Keratinocyte (primary cell): ENCODE measurements at regions not wholly inside any gene's neighbourhood (a gene's known extent, or its start where the extent isn't known, plus 50 kb on each side); places are given as distances from the start of the nearest gene placed in this dataset.

Experiments
- DNase-seq: peaks from one replicate; pipeline ENCODE4 v3.0.0-alpha.2; 2011; ENCODE audit warnings: low read depth, missing footprints, low spot score
- FAIRE-seq: peaks from 2 replicates; lab custom pipeline; 2011; peaks lifted over from hg19 to GRCh38; lab: Jason Lieb, UNC
- H2AFZ ChIP-seq: 2 replicates; pipeline ENCODE4 v1.6.0; 2012; ENCODE audit warnings: low read length, control low read depth, inconsistent platforms; ENCODE audit not compliant: control insufficient read depth
- H3K27ac ChIP-seq: 2 replicates; pipeline ENCODE4 v1.5.1; 2011; ENCODE audit warnings: low read length; ENCODE audit not compliant: control insufficient read depth, insufficient read depth
- H3K27me3 ChIP-seq: 3 replicates; pipeline ENCODE4 v1.6.0; 2011; ENCODE audit warnings: low read length; ENCODE audit not compliant: control insufficient read depth, insufficient read depth; ENCODE audit errors: extremely low read depth
- H3K36me3 ChIP-seq, 2 experiments: 2 replicates in 1 of 2; 3 replicates in 1 of 2; pipeline ENCODE4 v1.5.1; 2011; ENCODE audit warnings: low read length in 2 of 2, mild to moderate bottlenecking in 1 of 2; ENCODE audit not compliant: control insufficient read depth in 2 of 2, insufficient read depth in 2 of 2; ENCODE audit errors: extremely low read depth in 1 of 2
- H3K4me1 ChIP-seq: 3 replicates; pipeline ENCODE4 v1.5.1; 2011; ENCODE audit warnings: low read length; ENCODE audit not compliant: control insufficient read depth, insufficient read depth; ENCODE audit errors: extremely low read depth
- H3K4me2 ChIP-seq: 3 replicates; pipeline ENCODE4 v1.6.0; 2011; ENCODE audit warnings: low read depth, low read length; ENCODE audit not compliant: control insufficient read depth, insufficient read depth; ENCODE audit errors: extremely low read depth
- H3K4me3 ChIP-seq, 3 experiments: fragments of 200-600 bp in 1 of 3; sonication (generic) in 1 of 3; 2 replicates in 2 of 3; 3 replicates in 1 of 3; pipeline ENCODE4 v1.5.1; 2011 to 2016; ENCODE audit warnings: low read length in 3 of 3, mild to moderate bottlenecking in 3 of 3, control low read depth in 2 of 3, inconsistent platforms in 1 of 3, low read depth in 1 of 3, mixed read lengths in 1 of 3, mixed run types in 1 of 3, moderate library complexity in 1 of 3; ENCODE audit not compliant: control insufficient read depth in 2 of 3, insufficient read depth in 2 of 3; ENCODE audit errors: extremely low read depth in 1 of 3
- H3K79me2 ChIP-seq: 2 replicates; pipeline ENCODE4 v1.6.0; 2012; ENCODE audit warnings: low read length; ENCODE audit not compliant: control insufficient read depth, insufficient read depth
- H3K9ac ChIP-seq: 3 replicates; pipeline ENCODE4 v1.6.0; 2011; ENCODE audit warnings: low read length; ENCODE audit not compliant: control insufficient read depth, insufficient read depth; ENCODE audit errors: extremely low read depth
- H3K9me1 ChIP-seq: 3 replicates; pipeline ENCODE4 v1.6.0; 2011; ENCODE audit warnings: low read length; ENCODE audit not compliant: control insufficient read depth, insufficient read depth; ENCODE audit errors: extremely low read depth
- H3K9me3 ChIP-seq: 2 replicates; pipeline ENCODE4 v1.5.1; 2012; ENCODE audit warnings: low read depth, low read length; ENCODE audit not compliant: control insufficient read depth
- H4K20me1 ChIP-seq: 3 replicates; pipeline ENCODE4 v1.6.0; 2011; ENCODE audit warnings: low read length; ENCODE audit not compliant: control insufficient read depth, insufficient read depth; ENCODE audit errors: extremely low read depth
- EZH2 ChIP-seq: IDR thresholded peaks from one replicate; pipeline ENCODE4 v1.6.1; 2012; ENCODE audit warnings: inconsistent platforms, mild to moderate bottlenecking, low read length, moderate library complexity
- dilution Hi-C: fragments of 300-500 bp; cut with MboI; formaldehyde crosslinking; loops from one replicate; pipeline ENCODE4 v1.7.0; 2020; ENCODE audit warnings: low sequenced_read_pairs; ENCODE audit not compliant: extremely low pct_ligation_motif_present
- TF ChIP-seq, protein P1 (sequence below), 3 experiments: IDR thresholded peaks in 1 of 3; conservative IDR thresholded peaks in 1 of 3; optimal IDR thresholded peaks in 1 of 3; 2 replicates in 2 of 3; 3 replicates in 1 of 3; pipeline versions ENCODE3 to v1.5.1; 2011; ENCODE audit warnings: low read length in 3 of 3, mild to moderate bottlenecking in 3 of 3, moderate library complexity in 2 of 3, control low read depth in 1 of 3, inconsistent platforms in 1 of 3; ENCODE audit not compliant: insufficient read depth in 2 of 3; ENCODE audit errors: extremely low read depth in 1 of 3

DNA sequence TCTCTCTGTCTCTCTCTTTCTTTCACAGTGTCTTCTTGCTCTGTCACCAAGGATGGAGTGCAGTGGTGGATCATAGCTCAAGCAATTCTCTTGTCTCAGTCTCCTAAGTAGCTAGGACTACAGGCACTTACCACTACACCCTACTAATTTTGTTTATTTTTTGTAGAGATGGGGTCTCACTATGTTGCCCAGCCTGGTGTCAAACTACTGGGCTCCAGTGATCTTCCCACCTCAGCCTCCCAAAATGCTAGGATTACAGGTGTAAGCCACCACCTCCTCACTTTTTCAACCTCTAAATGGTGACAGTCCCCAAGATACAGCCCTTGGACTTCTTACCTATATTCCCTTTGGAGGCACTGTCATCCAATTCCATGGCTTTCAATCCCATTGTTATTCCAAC, 50.5 kb upstream of the PUM1 start:
- Histone ChIP-seq H2AFZ (no peak overlapping the region), H3K79me2 (no peaks in the 10 kb centered on the region), H3K27ac (no peak overlapping the region), H3K4me1 (peaks cover 20% of the 10 kb centered on the region), H3K4me3 (no peak overlapping the region), H3K4me2 (no peak overlapping the region), H3K27me3 (no peaks in the 10 kb centered on the region), H3K9me3 (no peaks in the 10 kb centered on the region), H3K9ac (no peak overlapping the region), H3K36me3 (no peaks in the 10 kb centered on the region), H3K9me1 (no peaks in the 10 kb centered on the region), H4K20me1 (no peaks in the 10 kb centered on the region)
- DNase-seq, result no peak
- FAIRE-seq, result no peak
- no peak for TF ChIP-seq EZH2
- TF ChIP-seq, protein P1, sequence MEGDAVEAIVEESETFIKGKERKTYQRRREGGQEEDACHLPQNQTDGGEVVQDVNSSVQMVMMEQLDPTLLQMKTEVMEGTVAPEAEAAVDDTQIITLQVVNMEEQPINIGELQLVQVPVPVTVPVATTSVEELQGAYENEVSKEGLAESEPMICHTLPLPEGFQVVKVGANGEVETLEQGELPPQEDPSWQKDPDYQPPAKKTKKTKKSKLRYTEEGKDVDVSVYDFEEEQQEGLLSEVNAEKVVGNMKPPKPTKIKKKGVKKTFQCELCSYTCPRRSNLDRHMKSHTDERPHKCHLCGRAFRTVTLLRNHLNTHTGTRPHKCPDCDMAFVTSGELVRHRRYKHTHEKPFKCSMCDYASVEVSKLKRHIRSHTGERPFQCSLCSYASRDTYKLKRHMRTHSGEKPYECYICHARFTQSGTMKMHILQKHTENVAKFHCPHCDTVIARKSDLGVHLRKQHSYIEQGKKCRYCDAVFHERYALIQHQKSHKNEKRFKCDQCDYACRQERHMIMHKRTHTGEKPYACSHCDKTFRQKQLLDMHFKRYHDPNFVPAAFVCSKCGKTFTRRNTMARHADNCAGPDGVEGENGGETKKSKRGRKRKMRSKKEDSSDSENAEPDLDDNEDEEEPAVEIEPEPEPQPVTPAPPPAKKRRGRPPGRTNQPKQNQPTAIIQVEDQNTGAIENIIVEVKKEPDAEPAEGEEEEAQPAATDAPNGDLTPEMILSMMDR (optimal IDR thresholded peaks at IDR 0.05 in 1 of 3, IDR thresholded peaks at IDR 0.05 in 1 of 3, conservative IDR thresholded peaks at IDR 0.05 in 1 of 3; ENCODE audit: extremely low read depth in 1 of 3, insufficient read depth in 2 of 3, low read length in 3 of 3), result no peak
- dilution Hi-C loops, result no loop called here
